ENCODE measurements at regions not wholly inside any gene's neighbourhood (a gene's known extent, or its start where the extent isn't known, plus 50 kb on each side); places are given as distances from the start of the nearest gene placed in this dataset.

- no peak for DNase-seq (ENCODE audit: low read depth in 2 of 2)
Observed at GRCh38 chr2:103103678-103104077, 341.8 kb downstream of the TMEM182 start.

GRCh38 chr2:103119352-103119751 is 357.5 kb downstream of the TMEM182 start:
- no peak for DNase-seq (ENCODE audit: low read depth in 2 of 2)

GRCh38 chr2:103121106-103121505 is 359.3 kb downstream of the TMEM182 start:
- DNase-seq (ENCODE audit: low read depth in 2 of 2): no peak

- DNase-seq (ENCODE audit: low read depth in 2 of 2): no peak
Observed at GRCh38 chr2:103123516-103123915, 361.7 kb downstream of the TMEM182 start.

- no peak for DNase-seq (ENCODE audit: low read depth in 2 of 2)
Observed at GRCh38 chr2:103130857-103131256, 369.0 kb downstream of the TMEM182 start.

GRCh38 chr2:103132536-103133217 is 370.8 kb downstream of the TMEM182 start:
- no peak for DNase-seq (ENCODE audit: low read depth in 2 of 2)

GRCh38 chr2:103135679-103136078 is 373.8 kb downstream of the TMEM182 start:
- DNase-seq (ENCODE audit: low read depth in 2 of 2): no peak

GRCh38 chr2:103138123-103138901 is 376.5 kb downstream of the TMEM182 start:
- no peak for DNase-seq (ENCODE audit: low read depth in 2 of 2)

- no peak for DNase-seq (ENCODE audit: low read depth in 2 of 2)
Observed at GRCh38 chr2:103139628-103140268, 377.9 kb downstream of the TMEM182 start.

- no peak for DNase-seq (ENCODE audit: low read depth in 2 of 2)
Observed at GRCh38 chr2:103144837-103145236, 383.0 kb downstream of the TMEM182 start.

GRCh38 chr2:103145739-103146138 is 383.9 kb downstream of the TMEM182 start:
- DNase-seq (ENCODE audit: low read depth in 2 of 2): no peak

- DNase-seq (ENCODE audit: low read depth in 2 of 2): no peak
Observed at GRCh38 chr2:103151046-103151445, 389.2 kb downstream of the TMEM182 start.

GRCh38 chr2:103152556-103152955 is 390.7 kb downstream of the TMEM182 start:
- DNase-seq (ENCODE audit: low read depth in 2 of 2): no peak

GRCh38 chr2:103153580-103154284 is 391.9 kb downstream of the TMEM182 start:
- no peak for DNase-seq (ENCODE audit: low read depth in 2 of 2)

- no peak for DNase-seq (ENCODE audit: low read depth in 2 of 2)
Observed at GRCh38 chr2:103155308-103155707, 393.5 kb downstream of the TMEM182 start.

- DNase-seq (ENCODE audit: low read depth in 2 of 2): no peak
Observed at GRCh38 chr2:103159018-103159417, 397.2 kb downstream of the TMEM182 start.

GRCh38 chr2:103161456-103162289 is 399.8 kb downstream of the TMEM182 start:
- peak; percentile 3 to 12 for DNase-seq (ENCODE audit: low read depth in 2 of 2)

GRCh38 chr2:103164748-103165147 is 402.9 kb downstream of the TMEM182 start:
- no peak for DNase-seq (ENCODE audit: low read depth in 2 of 2)

GRCh38 chr2:103165836-103166235 is 404.0 kb downstream of the TMEM182 start:
- no peak for DNase-seq (ENCODE audit: low read depth in 2 of 2)

- no peak for DNase-seq (ENCODE audit: low read depth in 2 of 2)
Observed at GRCh38 chr2:103166456-103167324, 404.9 kb downstream of the TMEM182 start.

All from fibroblast of skin of left quadriceps (primary cell).